GM21528 (cell line): ENCODE measurements at regions not wholly inside any gene's neighbourhood (a gene's known extent, or its start where the extent isn't known, plus 50 kb on each side); places are given as distances from the start of the nearest gene placed in this dataset.
"Not testable (repeated sequence)": the region's sequence is repeated elsewhere in the genome, so short reads cannot be mapped to it uniquely, and the experiment has no call there.

Experiments used
- ATAC-seq: cut with Tn5 transposase; IDR thresholded peaks from one replicate; pipeline ENCODE4 v1.9.1; 2021; ENCODE audit warnings: mild to moderate bottlenecking, moderate library complexity; ENCODE audit not compliant: unreplicated experiment, low FRiP score

DNA sequence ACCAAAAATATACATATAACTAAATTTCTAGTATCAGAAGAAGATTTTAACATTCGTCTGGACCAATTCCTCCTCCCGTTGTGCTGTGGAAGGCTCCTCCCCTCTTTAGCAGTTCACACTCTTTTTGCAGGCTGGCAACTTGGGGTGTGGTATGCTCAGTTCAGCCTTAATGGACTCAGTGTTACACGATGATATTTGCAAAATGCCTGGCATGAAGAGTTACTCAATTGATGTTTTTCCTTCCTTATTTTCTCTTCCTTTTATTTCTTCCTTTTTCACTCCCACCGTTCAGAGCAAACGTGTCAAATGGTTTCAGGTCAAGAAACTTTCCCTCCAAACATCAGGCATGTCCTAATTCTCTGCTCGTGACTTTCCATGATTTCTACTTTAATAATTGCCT is 248.3 kb downstream of the PHF14 start:
- ATAC-seq: no peak

DNA sequence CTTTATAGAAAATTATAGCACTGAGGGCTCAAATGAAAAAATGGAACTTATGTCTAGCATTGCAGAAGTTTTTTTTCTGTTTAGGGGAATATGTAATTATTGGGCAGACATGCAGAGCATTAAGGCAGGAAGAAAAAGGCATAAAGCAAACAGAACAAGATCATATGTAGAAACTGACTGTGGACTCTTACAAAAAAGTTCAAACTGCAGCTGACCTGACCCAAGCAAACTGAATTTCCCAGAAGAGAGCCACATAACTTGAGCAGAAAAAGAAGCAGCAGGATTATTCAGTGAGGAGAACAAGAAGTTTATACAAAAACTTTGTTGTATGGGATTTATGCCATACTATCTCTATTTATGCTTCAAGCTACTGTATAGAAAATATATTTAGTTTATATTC is 250.9 kb downstream of the PHF14 start:
- no peak for ATAC-seq

DNA sequence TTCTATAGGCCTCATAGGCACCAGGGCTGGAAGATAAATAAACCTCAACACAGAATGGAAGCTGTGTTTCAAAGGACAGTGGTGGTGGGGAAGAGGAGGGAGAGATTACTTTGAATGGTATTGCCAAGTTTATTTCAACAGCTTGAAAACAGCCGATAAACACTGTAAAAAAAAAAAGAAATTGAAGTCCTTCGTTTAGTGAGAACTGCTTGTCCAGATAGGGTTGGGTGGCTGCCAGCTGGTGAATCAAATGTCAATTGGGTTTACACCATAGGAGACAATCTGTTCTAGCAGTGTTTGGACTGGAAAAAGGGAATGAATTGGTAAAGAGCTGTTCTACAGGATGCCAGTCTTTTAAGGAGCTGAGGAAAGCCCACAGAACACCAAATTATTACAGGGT is 254.8 kb downstream of the PHF14 start:
- no peak for ATAC-seq

DNA sequence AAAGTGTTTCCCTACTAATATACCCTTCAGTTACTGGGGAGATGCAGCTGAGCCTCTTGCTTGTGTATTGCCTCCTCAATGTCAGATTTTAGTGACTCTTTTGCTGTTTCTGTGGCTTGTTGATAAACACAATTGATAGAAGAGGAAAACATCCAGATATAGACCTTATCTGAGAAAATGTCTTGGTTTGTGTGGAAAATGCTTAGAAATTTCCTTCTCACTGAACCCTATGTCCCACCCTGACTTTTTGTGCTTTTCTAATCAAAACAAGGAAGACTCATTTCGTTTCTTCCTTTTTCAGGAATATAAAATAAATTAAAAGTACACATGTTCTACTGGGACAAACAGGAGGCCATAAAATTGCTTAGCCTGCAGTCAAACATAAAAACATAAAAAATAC is 257.5 kb downstream of the PHF14 start:
- no peak for ATAC-seq

DNA sequence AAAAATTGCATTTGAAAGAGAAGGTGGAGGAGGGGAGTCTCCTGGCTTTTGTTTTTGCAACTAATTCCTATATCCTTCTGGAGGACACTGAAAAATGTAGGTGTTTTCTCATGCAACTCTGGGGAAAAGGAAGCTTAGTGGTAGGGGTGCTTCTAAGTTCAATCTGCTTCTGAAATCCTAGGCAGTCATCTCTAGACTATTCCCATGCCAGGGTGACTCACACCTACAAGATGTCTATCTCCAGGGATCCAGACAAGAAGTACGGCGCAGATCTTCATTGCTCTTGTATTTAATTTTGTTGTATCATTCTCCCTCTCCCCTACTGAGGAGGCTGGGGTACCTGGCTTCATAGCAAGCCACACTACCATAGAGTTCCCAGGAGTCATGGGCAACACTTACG is 258.8 kb downstream of the PHF14 start:
- ATAC-seq: no peak

DNA sequence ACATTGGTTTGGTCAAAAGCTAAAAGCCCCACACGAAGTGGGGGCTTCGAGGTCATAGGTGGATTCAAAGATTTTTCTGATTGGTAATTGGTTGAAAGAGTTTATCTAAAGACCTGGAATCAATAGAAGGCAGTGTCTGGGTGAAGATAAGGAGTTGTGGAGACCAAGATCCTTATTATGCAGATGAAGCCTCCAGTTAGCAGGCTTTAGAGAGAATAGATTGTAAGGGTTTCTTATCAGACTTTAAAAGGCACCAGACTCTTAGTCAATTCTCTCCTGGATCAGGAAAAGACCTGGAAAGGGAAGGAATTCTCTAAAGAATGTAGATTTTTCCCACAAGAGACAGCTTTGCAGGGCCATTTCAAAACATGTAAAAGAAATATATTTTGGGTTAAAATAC is 260.2 kb downstream of the PHF14 start:
- no peak for ATAC-seq

DNA sequence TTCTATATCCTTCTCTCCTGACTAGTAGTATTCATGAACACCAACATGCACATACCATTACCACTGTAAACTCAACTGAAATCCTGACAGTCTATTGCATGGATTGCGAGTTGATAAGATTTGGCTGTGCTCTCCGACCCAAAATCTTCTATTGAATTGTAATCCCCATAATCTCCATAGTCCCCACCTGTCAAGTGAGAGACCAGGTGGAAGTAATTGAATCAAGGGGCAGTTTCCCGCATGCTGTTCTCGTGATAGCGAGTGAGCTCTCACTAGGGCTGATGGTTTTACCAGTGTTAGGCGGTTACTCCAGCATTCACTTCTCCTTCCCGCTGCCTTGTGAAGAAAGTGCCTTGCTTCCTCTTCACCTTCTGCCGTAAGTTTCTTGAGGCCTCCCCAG is 261.8 kb downstream of the PHF14 start:
- no peak for ATAC-seq

DNA sequence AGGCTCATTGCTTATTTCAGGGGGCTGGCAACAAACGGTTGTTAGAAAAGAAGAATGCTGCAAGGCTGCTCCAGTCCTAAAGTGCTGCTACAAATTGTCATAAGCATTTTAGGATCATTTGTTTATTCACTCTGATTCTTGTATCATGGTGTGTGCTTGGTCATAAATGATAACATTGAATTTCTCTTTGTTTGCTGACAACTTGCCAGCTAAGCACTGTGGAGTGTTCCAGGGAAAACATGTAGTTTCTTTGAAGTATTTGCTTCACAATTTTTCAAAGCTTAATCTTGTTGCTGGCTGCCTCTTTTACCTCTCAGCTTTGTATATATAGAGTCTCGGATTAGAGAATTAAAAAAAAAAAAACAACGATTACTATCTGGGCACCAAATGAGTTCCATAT is 263.0 kb downstream of the PHF14 start:
- no peak for ATAC-seq

DNA sequence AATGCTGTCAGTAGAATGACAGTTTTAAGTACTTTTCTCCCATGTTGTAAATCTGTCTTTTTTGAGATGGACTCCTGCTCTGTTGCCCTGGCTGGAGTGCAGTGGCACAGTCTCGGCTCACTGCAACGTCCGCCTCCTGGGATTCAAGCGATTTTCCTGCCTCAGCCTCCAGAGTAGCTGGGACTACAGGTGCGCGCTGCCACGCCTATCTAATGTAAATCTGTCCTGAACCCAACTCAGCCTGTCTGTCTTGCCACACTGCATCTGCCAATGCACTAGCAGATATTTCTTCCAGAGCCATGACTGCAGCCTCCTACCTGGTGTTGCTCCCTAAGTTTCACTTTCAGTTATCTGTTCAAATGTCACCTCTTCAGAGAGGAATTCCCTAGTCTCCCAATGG is 264.1 kb downstream of the PHF14 start:
- ATAC-seq: no peak

DNA sequence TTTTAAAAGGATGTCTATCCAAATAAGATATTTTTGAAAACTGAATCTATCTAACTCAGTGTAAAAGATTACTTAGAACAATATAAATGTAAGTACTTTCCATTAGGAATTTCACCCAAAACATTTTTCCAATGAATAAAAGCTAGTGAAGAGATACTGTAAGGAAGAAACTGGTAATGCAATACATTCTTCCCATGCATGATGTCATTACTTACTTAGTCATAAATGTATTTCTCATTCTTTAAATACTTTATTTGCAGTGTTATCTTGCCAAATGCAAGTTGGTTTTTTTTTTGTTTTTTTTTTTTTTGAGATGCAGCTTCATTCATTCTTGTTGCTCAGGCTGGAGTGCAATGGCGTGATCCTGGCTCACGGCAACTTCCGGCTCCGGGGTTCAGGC is 265.6 kb downstream of the PHF14 start:
- ATAC-seq: no peak

DNA sequence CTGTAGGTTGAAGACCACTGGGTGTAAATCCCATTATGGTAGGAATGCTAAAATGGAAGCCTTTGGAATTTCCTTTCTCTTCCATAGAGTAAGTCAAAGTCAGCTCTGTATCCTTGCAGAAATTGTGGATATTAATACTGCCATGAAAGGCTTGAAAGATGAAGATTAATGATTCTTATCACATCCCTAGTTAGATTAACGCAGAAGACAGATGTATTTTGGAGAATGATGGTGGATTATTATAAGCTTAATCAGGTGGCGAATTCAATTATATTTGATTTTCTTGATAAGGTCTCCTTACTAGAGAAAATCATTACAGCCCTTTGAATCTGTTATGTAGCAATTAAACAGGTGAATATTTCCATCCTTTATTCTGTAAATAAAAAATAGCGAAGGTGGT is 270.1 kb downstream of the PHF14 start:
- no peak for ATAC-seq

DNA sequence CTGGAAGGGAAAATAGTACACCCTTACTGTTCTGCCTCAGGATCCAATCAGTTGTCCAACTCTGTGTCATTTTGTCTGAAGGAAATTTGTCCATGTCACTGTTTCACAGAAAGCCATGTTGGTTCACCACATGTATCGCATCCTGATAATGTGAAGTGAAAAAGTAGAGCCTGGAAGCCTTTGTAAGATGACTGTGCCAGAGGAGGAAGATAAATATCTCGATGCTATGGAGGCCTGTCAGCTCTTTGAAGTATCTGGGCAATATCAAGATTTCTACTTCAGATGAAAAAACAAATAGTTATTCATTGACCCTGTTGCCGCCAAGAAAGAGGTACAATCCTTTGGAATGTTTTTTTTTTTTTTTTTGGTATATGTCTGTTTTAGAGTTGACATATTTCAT is 270.5 kb downstream of the PHF14 start:
- no peak for ATAC-seq

DNA sequence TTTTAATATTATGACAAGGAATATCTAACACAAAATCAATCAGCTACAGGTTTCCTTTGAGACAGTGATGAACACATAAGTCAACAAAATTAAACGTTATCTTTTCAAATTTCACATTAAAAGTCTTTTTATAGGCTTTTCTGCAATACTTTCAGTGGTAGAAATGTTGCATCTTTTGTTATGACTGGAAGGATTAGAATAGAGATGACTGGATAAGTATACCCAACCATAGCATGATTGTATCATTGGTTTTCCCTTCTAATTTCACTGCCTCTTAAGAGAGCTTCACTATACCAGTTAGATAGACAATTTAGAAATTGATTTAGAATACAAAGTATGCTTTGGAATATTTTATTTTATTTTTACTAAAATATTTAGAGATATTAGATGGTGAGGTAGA is 273.9 kb downstream of the PHF14 start:
- no peak for ATAC-seq

DNA sequence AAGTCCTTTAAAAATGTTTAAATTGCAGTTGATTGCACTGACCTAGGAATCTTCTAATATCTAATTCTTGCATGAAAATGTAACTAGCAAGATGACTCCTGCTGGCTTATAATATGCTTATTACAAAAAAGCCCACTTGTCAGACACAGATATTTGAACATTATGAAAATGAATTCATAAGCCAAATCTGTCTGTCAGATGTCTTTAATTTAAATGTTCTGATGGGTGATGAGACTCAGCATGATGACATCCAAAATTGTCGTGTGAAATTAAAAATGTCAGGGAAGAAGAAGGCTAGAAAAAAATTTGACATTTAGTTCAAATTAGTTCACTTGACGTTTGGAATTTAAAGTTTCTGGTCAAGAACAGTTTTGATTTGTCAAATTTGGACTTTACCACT is 277.8 kb downstream of the PHF14 start:
- ATAC-seq: no peak

DNA sequence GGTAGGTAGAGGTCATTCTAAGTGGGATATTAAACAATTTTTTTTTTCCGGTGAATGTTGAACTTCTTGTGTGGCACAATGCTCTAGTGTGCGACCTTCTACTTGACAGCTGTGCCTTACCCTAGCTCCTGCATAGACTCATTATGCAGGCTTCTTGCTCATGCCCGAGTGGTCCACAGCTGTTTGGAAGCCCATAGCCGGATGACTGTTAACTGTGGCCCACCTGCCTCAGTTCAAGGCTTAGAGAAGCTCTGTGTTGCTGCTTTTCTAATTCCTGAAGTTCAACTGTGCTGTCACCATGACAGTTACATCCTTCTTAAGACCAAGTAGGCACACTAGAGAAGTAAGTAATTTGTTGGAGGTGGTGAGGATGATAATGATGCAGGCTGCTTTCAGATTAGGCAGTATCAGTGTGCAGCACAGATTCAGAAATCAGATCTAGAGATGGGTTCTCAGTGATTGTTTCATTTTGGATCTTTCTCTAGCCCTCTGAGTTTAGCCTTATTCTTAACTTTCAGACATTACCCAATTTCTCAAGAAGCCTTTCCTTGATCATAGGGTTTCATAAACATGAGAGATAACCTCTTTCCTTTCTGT is 278.4 kb downstream of the PHF14 start:
- ATAC-seq: no peak

DNA sequence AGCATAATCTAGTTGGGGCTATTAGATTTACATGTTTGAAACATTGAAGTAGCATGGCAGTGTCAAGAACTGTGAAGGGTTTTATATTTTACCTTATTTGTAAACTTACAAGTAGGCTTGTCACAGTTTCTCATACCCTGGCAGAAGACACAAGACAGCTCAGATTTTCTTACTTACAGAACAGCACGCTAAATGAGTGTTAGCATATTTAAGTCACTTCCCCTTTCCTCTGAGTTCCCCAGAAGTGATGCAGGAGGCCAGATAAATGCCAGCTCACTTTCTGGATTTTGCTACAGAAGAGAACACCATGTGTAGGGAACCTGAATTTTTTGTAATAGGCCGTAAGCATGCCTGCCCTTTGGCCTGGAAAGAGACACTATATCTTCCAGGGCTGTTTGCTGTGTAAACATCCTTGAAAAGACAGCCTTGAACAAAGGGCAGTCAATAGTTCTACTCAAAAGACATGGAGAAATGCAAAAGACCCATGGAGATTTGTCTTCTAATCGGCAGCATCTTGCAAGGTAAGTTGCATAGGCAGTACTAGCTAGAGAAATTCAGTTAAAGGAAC is 279.1 kb downstream of the PHF14 start:
- no peak for ATAC-seq

DNA sequence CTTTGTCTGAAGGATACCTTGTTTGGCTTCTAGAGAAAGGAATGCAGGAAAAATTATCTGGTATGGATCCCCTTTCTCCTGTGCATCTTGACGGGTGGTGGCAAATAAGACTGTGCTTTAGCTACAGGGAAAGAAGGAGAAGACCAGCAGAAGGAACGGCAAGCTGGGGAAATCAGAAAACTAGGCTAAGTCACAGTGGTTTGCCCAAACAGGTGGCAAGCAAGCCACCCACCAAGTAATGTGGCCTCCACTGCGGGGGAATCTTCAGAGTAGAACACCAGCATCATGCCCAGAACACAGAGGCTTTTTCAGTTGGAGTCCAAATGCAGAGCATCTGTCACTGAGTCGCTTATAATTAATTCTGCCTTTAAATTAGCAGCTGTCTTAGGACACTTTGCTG is 282.8 kb downstream of the PHF14 start:
- ATAC-seq: no peak

DNA sequence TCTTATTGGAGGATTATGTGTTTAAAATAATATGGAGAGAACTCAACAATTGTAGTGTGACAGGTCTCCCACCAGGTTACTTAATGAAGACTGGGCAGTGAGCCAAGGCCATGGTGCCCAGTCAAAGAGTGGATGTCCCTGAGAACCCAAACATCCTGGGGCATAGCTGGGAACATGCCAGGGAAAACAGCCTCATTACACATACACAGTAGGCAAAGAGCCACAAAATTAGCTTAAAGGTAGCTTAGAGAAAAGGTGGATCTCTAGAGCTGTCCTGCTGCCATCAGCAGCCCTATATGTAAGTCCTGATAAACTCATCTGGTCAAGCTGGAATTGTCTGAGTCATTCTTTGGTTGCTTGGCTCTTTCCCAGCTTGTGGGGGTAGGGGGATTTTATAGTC is 287.8 kb downstream of the PHF14 start:
- ATAC-seq: no peak

DNA sequence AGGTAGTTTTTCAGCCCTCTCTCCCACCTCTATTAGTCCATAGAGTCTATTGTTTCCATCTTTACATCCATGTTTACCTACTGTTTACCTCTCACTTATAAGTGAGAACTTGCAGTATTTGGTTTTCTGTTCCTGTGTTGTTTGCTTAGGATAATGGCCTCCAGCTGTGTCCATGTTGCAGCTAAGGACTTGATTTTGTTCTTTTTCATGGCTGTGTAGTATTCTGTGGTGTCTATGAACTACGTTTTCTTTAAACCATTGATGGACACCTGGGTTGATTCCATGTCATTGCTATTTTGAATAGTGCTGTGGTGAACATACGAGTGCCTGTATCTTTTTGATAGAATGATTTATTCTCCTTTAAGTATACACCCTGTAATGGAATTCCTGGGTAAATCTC is 292.4 kb downstream of the PHF14 start:
- no peak for ATAC-seq

DNA sequence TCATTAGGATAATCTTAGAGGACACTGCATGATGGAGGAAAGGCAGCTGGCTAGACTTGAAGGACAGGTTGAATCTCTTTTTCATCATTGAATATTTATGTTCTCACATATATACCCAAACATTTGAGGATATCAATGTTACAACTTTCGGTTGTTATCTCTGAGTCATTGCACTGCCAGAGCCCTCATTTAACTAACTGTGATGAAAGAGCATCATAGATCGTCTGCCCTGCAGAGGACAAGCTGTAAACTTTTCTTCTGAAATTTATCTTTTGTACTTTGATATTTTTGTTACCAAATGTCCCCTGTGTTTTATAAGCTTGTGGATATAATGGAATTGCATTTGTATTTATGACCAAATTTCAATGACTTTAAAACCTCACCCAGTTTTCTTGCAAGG is 298.7 kb downstream of the PHF14 start:
- no peak for ATAC-seq

DNA sequence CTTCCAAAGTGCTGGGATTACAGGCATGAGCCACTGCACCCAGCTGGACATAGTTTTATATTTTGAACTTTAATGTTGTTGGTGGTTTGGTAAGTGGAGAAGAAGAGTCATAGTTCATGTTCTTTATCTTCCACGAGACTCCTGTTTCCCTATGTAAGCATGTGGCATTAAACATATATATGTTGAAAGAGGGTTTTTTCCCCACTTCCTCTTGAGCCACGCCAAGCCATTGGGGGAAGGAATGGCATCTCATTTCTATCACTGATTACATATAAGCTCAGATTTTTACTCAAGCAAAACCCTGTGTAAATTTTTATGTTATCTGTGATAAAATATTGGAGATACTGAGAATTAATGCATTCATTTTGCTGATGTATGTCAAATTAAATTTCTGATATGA is 300.4 kb downstream of the PHF14 start:
- ATAC-seq: no peak

DNA sequence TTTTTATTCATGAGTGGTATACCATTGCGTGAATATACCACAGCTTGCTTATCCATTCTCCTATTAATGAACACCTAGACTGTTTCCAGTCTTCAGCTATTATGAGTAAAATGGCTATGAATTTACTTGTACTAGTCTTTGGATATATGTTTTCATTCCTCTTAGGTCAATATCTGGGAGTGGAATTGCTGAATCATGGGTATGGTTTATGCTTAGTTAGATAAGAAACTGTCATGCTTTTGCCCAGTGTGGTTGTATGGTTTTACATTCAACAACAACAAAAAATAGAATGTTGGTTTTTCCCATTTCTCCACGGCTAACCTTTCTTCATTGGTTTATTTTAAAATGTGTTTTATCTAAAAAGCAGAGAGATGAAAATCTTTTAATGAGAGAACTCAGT is 308.3 kb downstream of the PHF14 start:
- ATAC-seq: no peak

DNA sequence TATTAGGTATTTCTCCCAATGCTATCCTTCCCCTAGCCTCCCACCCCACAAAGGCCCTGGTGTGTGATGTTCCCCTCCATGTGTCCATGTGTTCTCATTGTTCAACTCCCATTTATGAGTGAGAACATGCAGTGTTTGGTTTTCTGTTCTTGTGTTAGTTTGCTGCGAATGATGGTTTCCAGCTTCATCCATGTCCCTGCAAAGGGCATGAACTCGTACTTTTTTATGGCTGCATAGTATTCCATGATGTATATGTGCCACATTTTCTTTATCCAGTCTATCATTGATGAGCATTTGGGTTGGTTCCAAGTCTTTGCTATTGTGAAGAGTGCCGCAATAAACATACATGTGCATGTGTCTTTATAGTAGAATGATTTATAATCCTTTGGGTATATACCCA is 309.9 kb downstream of the PHF14 start:
- not testable (repeated sequence) for ATAC-seq
